Activated gamma-delta T cell treated with Interleukin-2 at 50 U/mL for 16 hours (primary cell): ENCODE measurements at regions not wholly inside any gene's neighbourhood (a gene's known extent, or its start where the extent isn't known, plus 50 kb on each side); places are given as distances from the start of the nearest gene placed in this dataset.
"Not testable (repeated sequence)": the region's sequence is repeated elsewhere in the genome, so short reads cannot be mapped to it uniquely, and the experiment has no call there.

Source experiments
- DNase-seq: peaks from one replicate; pipeline ENCODE4 v3.0.0-alpha.2; 2020

GRCh38 chr20:53872081-53872541 lies 198.3 kb downstream of the BCAS1 start:
- DNase-seq: no peak

DNA sequence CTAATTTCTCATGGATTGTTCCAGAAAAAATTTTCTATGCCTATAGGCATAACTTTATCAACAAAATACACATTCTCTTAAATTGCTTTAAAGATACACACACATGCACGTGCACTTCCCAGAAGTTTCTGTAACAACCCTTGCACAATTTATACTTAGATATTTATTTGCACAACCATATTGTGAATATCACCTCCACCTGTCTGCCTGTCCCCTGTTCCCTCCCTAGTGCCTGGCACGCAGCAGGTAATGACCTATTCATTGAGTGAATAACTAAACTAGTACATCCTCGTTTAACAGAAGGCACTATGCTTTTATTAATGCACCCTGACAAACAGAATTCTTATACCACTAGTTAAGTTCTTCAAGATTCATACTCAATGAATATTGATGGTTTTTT lies 198.9 kb downstream of the BCAS1 start:
- no peak for DNase-seq

DNA sequence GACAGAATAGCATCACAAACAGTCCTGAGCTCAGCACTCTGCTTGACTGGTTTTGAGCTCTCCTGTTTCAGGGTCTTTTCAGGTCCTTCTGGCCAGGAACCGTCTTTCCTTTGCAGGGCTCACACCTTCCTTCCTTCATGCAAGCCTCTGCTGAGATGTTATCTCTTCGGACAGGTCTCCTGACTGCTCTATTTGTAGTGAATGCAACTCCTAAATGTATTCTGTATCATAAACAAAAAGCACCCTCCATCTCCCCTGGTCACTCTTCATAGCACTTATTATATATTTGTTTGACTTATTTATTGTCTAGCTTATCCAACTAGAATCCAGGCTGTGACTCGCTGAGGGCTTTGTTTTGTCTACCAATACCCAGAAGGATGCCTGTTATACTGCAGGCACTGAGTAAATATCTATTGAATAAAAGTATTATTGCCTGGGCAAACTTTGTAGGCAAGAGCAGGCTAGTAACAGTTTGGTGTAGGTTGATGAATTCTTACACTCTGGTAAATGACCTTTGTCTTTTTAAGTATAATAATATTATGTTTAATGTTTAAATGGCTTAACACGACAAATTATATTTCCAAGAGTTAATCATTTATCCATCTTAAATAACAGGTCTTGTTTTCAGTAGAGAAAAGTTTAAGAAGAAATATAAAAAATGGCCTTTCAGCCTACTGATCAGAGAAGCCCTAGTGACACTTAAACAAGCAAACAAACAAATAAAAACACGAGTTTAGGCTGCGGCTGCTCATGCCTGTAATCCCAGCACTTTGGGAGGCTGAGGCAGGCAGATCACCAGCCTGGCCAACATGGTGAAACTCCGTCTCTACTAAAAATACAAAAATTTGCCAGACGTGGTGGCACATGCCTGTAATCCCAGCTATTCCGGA lies 199.7 kb downstream of the BCAS1 start:
- no peak for DNase-seq

DNA sequence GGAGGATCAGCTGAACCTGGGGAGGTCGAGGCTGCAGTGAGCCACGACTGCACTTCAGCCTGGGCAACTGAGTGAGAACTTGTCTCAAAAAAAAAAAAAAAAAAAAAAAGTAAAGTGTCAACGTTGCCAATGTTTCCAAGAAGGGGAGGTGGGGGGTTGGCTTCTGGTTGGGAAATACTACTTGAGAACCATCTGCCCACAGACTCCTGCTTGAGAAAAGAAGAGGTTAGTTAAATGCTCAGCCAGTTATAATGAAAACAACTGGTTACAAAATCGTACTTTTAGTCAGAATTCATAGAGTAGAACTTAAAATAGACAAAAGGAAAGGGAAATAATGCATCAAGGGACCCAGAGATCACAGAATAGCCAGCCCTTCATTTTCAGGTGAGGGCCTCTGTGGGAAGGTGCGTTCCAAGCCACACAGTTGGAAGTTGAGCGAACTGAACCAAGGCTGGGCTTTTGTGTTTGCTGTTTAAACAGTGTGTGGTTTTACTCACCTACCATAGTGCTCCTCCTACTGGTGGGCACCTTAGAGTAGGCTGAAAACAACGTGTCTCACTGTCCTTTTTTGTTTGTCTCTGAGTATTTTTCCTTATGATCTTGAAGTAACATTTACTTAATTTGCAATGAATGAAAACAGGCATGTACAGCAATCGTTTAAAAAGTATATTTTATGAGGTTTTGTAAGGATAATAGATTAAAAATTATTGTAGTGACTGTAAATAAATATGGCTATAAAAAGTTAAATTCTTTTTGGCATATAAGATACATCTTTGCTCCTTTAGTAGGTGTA lies 200.7 kb downstream of the BCAS1 start:
- DNase-seq: peak; percentile 72

DNA sequence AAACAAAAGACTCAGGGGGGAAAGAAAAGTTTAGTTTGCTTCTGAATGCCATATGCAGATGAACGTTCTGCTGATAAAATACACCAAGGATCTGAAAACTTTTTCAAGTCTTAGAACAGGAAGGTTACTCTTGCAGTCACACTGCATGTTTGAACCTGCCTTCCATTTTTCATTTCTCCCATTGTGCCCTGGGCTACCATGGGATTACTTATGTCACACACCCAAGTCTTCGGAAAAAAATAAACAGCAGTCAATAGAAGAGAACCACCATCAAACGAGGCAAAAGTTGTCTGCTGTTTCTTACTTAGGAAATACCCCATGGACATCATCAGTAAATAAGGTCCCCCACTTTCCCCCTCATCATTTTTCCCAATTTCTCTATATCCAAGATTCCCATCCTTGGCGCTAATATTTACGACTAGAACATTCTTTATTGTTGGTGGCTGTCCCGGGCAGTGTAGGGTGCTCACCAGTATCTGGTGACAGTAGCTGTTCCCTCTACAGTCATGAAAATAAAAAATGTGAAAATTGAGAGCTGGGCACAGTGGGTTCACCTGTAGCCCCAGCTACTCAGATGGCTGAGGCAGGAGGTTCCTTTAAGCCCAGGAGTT lies 202.5 kb downstream of the BCAS1 start:
- DNase-seq: no peak

GRCh38 chr20:53866794-53867740 lies 203.3 kb downstream of the BCAS1 start:
- DNase-seq: no peak

- no peak for DNase-seq
These were observed 204.2 kb downstream of the BCAS1 start for GRCh38 chr20:53865901-53866793.

DNA sequence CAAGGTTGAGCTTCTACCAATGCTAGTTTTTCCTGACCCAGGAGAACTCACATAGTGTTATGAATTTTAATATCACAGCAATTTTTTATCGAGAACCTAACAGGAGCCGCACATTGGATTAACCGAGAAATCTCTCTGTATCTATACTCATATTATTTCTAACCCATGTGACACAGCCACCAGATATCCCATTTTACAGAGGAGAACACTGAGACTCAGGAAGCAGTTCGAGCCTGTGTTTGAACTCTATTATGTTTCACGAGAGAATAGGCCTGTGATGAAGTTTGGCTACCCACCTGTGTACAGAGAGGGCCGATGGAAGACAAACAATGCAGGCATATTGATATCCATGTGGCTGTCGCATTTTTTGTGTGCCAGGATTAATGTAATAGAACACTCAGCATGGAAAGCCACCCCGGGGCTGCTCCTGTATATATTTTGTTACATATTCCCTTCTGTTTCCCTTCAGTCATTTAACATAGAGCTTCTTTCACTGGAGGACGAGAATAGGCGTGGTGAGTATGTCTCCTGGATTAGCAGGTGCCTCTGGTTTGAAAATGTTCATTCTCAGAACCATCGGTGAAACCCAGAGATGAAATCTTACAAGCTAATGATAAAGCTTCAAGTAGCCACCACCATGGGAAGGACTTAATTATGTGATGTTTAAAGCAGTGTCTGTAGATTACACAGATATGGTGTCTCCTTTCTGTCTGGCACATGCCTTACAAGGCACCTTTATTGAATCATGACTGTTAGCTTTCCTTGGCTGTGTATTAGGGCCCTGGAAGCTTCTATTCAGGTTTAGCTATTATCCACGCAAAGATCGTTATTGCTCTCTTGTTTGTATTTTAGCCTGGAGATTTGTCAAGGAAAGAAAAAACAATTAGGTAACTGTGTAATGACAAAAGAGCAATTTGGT lies 205.4 kb downstream of the BCAS1 start:
- DNase-seq: not testable (repeated sequence)

- DNase-seq: not testable (repeated sequence)
These were observed 206.3 kb downstream of the BCAS1 start for GRCh38 chr20:53863923-53864641.

DNA sequence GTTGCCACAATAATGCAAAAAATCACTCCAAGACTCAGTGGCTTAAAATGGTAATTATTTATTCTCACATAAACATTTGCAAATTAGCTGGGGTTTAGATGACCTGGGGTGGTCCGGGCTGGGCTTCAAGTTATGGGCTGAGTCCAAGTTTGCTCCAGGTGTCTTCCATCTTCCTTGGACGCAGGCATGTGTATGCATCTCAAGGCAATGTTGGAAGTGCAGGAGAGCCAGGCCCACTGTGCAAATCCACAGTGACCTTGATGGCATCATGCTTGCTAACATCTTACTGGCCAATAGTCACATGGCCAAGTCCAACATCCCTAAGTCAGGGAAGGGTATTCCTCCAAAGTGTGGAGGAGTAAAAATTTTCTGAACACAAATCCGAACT lies 206.9 kb downstream of the BCAS1 start:
- not testable (repeated sequence) for DNase-seq

DNA sequence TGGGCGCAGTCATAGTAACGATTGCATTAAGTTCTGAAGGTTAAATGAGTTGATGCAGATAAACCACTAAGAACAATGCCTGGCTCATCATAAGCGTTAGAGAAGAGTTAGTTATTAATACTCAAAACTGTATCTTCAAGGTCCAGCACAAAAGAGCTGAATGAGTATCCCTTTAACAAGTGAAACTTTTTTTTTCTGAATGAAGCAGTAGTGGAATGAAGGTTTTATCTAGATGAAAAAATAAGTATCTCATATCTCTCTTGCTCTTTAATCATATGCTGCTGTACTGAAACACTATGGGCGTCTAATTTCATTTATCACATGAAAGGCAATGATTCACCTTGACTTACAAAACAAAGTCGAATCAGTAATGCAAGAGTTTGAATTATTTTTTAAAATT lies 207.4 kb downstream of the BCAS1 start:
- DNase-seq: not testable (repeated sequence)

GRCh38 chr20:53862490-53862889 lies 207.9 kb downstream of the BCAS1 start:
- not testable (repeated sequence) for DNase-seq

DNA sequence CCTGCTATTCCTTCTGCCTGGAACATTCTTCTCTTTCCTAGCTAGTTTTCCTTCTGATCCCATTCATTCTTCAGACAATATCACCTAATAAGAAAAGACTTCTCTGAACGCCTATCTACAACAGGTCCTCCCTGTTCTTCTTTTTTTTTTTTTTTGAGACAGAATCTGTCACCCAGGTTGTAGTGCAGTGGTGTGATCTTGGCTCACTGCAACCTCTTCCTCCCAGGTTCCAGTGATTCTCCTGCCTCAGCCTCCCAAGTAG lies 208.3 kb downstream of the BCAS1 start:
- DNase-seq: not testable (repeated sequence)

GRCh38 chr20:53859684-53860083 lies 210.7 kb downstream of the BCAS1 start:
- no peak for DNase-seq

GRCh38 chr20:53859009-53859408 lies 211.4 kb downstream of the BCAS1 start:
- not testable (repeated sequence) for DNase-seq

- not testable (repeated sequence) for DNase-seq
These were observed 211.9 kb downstream of the BCAS1 start for GRCh38 chr20:53858516-53858915.

- no peak for DNase-seq
These were observed 212.6 kb downstream of the BCAS1 start for GRCh38 chr20:53857723-53858236.

DNA sequence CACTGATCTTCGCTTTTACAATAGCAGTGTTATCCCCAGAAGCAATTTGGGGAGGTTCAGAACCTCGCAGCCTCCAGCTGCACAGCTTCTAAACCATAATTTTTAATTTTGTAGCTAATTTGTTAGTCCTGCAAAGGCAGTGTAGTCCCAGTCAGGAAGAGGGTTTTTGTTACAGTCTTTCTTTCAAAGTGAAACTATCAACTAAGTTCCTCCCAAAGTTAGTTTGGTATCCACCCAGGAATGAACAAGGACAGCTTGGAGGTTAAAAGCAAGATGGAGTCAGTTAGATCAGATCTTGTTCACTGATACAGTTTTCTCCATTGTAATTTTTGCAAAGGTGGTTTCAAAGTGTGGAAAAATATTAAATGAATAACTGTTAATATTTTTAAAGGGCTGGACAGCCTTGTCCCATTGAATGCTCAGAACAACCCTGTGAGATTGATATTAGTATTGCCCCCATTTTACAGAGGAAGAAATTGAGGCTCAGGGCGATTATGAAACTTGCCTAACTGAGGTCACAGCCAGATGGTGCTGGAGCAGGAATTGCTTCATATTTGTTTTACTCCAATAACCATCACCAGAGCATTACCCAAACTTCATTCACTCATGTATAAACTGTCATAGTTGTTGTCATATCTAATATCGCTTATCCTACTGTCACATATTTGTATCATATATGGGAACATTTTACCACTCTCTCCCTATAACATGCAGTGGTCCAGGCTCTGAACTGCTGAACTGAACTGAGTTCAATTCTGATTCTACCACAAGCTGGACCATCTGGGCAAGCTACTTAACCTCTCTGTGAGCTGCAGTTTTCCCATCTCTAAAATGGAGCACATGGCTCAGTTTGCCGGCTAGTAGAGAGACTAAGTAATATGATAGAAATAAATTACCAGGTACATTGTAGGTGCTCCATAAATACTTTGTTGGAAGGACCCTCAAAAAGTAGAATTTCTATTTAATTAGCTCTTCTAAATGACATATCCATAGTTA lies 213.8 kb downstream of the BCAS1 start:
- no peak for DNase-seq
